ENCODE measurements at regions not wholly inside any gene's neighbourhood (a gene's known extent, or its start where the extent isn't known, plus 50 kb on each side); places are given as distances from the start of the nearest gene placed in this dataset.
"Not testable (repeated sequence)": the region's sequence is repeated elsewhere in the genome, so short reads cannot be mapped to it uniquely, and the experiment has no call there.

GRCh38 chr17:70370816-70371215 is 201.5 kb downstream of the KCNJ2 start:
- Mint-ChIP-seq H3K27me3 (no peaks in the 10 kb centered on the region), H3K27ac (no peak overlapping the region), H3K36me3 (no peaks in the 10 kb centered on the region), H3K4me3 (no peak overlapping the region), H3K9me3 (peaks cover 3% of the 10 kb centered on the region), H3K4me1 (ENCODE audit: low read depth) (no peaks in the 10 kb centered on the region)
- DNase-seq, result no peak
- intact Hi-C loops (cut with micrococcal nuclease), result no loop called here
- ChIA-PET CTCF (no interaction called here), POLR2A (no interaction called here)

- ChIA-PET CTCF (no interaction called here), POLR2A (no interaction called here)
- Mint-ChIP-seq H3K9me3 (peaks cover 3% of the 10 kb centered on the region), H3K27ac (no peak overlapping the region), H3K4me3 (no peak overlapping the region), H3K27me3 (no peaks in the 10 kb centered on the region), H3K36me3 (no peaks in the 10 kb centered on the region), H3K4me1 (ENCODE audit: low read depth) (no peaks in the 10 kb centered on the region)
- intact Hi-C loops (cut with micrococcal nuclease), result no loop called here
- no peak for DNase-seq
These were observed 204.0 kb downstream of the KCNJ2 start for GRCh38 chr17:70373369-70373768.

- CTCF ChIA-PET, result no interaction called here
- no peaks in the 10 kb centered on the region for H3K4me1 Mint-ChIP-seq (ENCODE audit: low read depth)
- no peak overlapping the region for H3K4me3 Mint-ChIP-seq
- peaks cover 3% of the 10 kb centered on the region for H3K9me3 Mint-ChIP-seq
- no peaks in the 10 kb centered on the region for H3K27me3 Mint-ChIP-seq
- POLR2A ChIA-PET, result no interaction called here
- H3K36me3 Mint-ChIP-seq, result no peaks in the 10 kb centered on the region
- no peak for DNase-seq
- no peak overlapping the region for H3K27ac Mint-ChIP-seq
- intact Hi-C loops (cut with micrococcal nuclease), result no loop called here
These were observed 205.2 kb downstream of the KCNJ2 start for GRCh38 chr17:70374496-70374895.

GRCh38 chr17:70375406-70375805 is 206.1 kb downstream of the KCNJ2 start:
- ChIA-PET POLR2A (no interaction called here), CTCF (no interaction called here)
- intact Hi-C loops (cut with micrococcal nuclease), result no loop called here
- Mint-ChIP-seq H3K27me3 (no peaks in the 10 kb centered on the region), H3K4me3 (no peak overlapping the region), H3K36me3 (no peaks in the 10 kb centered on the region), H3K4me1 (ENCODE audit: low read depth) (no peaks in the 10 kb centered on the region), H3K9me3 (peaks cover 3% of the 10 kb centered on the region), H3K27ac (no peak overlapping the region)
- no peak for DNase-seq

- Mint-ChIP-seq H3K27ac (no peak overlapping the region), H3K27me3 (no peaks in the 10 kb centered on the region), H3K4me3 (no peak overlapping the region), H3K9me3 (peaks cover 3% of the 10 kb centered on the region), H3K36me3 (no peaks in the 10 kb centered on the region), H3K4me1 (ENCODE audit: low read depth) (no peaks in the 10 kb centered on the region)
- no peak for DNase-seq
- CTCF ChIA-PET, result no interaction called here
- intact Hi-C loops (cut with micrococcal nuclease), result no loop called here
- POLR2A ChIA-PET, result no interaction called here
These were observed 206.8 kb downstream of the KCNJ2 start for GRCh38 chr17:70375813-70376770.

GRCh38 chr17:70377654-70378053 is 208.3 kb downstream of the KCNJ2 start:
- DNase-seq, result no peak
- ChIA-PET POLR2A (no interaction called here), CTCF (no interaction called here)
- no peaks in the 10 kb centered on the region for H3K27me3 Mint-ChIP-seq
- no peak overlapping the region for H3K4me3 Mint-ChIP-seq
- peaks cover 3% of the 10 kb centered on the region for H3K9me3 Mint-ChIP-seq
- H3K36me3 Mint-ChIP-seq, result no peaks in the 10 kb centered on the region
- no peaks in the 10 kb centered on the region for H3K4me1 Mint-ChIP-seq (ENCODE audit: low read depth)
- intact Hi-C loops (cut with micrococcal nuclease), result no loop called here
- no peak overlapping the region for H3K27ac Mint-ChIP-seq

GRCh38 chr17:70378076-70378475 is 208.7 kb downstream of the KCNJ2 start:
- H3K4me3 Mint-ChIP-seq, result no peak overlapping the region
- intact Hi-C loops (cut with micrococcal nuclease), result no loop called here
- no peaks in the 10 kb centered on the region for H3K4me1 Mint-ChIP-seq (ENCODE audit: low read depth)
- no peak overlapping the region for H3K27ac Mint-ChIP-seq
- peaks cover 3% of the 10 kb centered on the region for H3K9me3 Mint-ChIP-seq
- POLR2A ChIA-PET, result no interaction called here
- CTCF ChIA-PET, result no interaction called here
- DNase-seq, result no peak
- H3K27me3 Mint-ChIP-seq, result no peaks in the 10 kb centered on the region
- no peaks in the 10 kb centered on the region for H3K36me3 Mint-ChIP-seq

GRCh38 chr17:70379945-70380344 is 210.6 kb downstream of the KCNJ2 start:
- Mint-ChIP-seq H3K36me3 (no peaks in the 10 kb centered on the region), H3K4me1 (ENCODE audit: low read depth) (no peaks in the 10 kb centered on the region), H3K9me3 (no peaks in the 10 kb centered on the region), H3K4me3 (no peak overlapping the region), H3K27ac (no peak overlapping the region), H3K27me3 (no peaks in the 10 kb centered on the region)
- intact Hi-C loops (cut with micrococcal nuclease), result no loop called here
- no peak for DNase-seq
- ChIA-PET CTCF (no interaction called here), POLR2A (no interaction called here)

- H3K27me3 Mint-ChIP-seq; H3K4me3 Mint-ChIP-seq; H3K4me1 Mint-ChIP-seq (ENCODE audit: low read depth); H3K27ac Mint-ChIP-seq; intact Hi-C loops (cut with micrococcal nuclease); POLR2A ChIA-PET; DNase-seq; H3K9me3 Mint-ChIP-seq; H3K36me3 Mint-ChIP-seq; CTCF ChIA-PET: not testable (repeated sequence)
These were observed 212.6 kb downstream of the KCNJ2 start for GRCh38 chr17:70381916-70382315.

- intact Hi-C loops (cut with micrococcal nuclease), result no loop called here
- Mint-ChIP-seq H3K36me3 (no peaks in the 10 kb centered on the region), H3K9me3 (no peaks in the 10 kb centered on the region), H3K27ac (no peak overlapping the region), H3K27me3 (no peaks in the 10 kb centered on the region), H3K4me3 (no peak overlapping the region), H3K4me1 (ENCODE audit: low read depth) (no peaks in the 10 kb centered on the region)
- ChIA-PET POLR2A (no interaction called here), CTCF (no interaction called here)
- DNase-seq, result no peak
These were observed 219.0 kb downstream of the KCNJ2 start for GRCh38 chr17:70388326-70388725.

- H3K27ac Mint-ChIP-seq; H3K4me3 Mint-ChIP-seq; H3K27me3 Mint-ChIP-seq; H3K9me3 Mint-ChIP-seq; H3K36me3 Mint-ChIP-seq; POLR2A ChIA-PET; intact Hi-C loops (cut with micrococcal nuclease); CTCF ChIA-PET; DNase-seq; H3K4me1 Mint-ChIP-seq (ENCODE audit: low read depth): not testable (repeated sequence)
These were observed 220.0 kb downstream of the KCNJ2 start for GRCh38 chr17:70389232-70389757.

GRCh38 chr17:70390049-70390448 is 220.7 kb downstream of the KCNJ2 start:
- H3K4me1 Mint-ChIP-seq (ENCODE audit: low read depth), result no peaks in the 10 kb centered on the region
- POLR2A ChIA-PET, result no interaction called here
- H3K27me3 Mint-ChIP-seq, result no peaks in the 10 kb centered on the region
- H3K36me3 Mint-ChIP-seq, result no peaks in the 10 kb centered on the region
- no peak overlapping the region for H3K4me3 Mint-ChIP-seq
- no peak overlapping the region for H3K27ac Mint-ChIP-seq
- CTCF ChIA-PET, result no interaction called here
- no peaks in the 10 kb centered on the region for H3K9me3 Mint-ChIP-seq
- intact Hi-C loops (cut with micrococcal nuclease), result no loop called here
- DNase-seq, result no peak

- no peaks in the 10 kb centered on the region for H3K4me1 Mint-ChIP-seq (ENCODE audit: low read depth)
- H3K27ac Mint-ChIP-seq, result no peak overlapping the region
- intact Hi-C loops (cut with micrococcal nuclease), result no loop called here
- no peak overlapping the region for H3K4me3 Mint-ChIP-seq
- CTCF ChIA-PET, result no interaction called here
- no peaks in the 10 kb centered on the region for H3K36me3 Mint-ChIP-seq
- peaks cover 3% of the 10 kb centered on the region for H3K27me3 Mint-ChIP-seq
- H3K9me3 Mint-ChIP-seq, result peaks cover 4% of the 10 kb centered on the region
- POLR2A ChIA-PET, result no interaction called here
- DNase-seq, result no peak
These were observed 225.3 kb downstream of the KCNJ2 start for GRCh38 chr17:70394473-70395232.
